Large intestine (tissue), 3 donors: ENCODE measurements at regions not wholly inside any gene's neighbourhood (a gene's known extent, or its start where the extent isn't known, plus 50 kb on each side); places are given as distances from the start of the nearest gene placed in this dataset.
"Not testable (repeated sequence)": the region's sequence is repeated elsewhere in the genome, so short reads cannot be mapped to it uniquely, and the experiment has no call there.

ENCODE experiments used
- DNase-seq, 2 donors: peaks; one replicate each; pipeline versions ENCODE4 v3.0.0 to v3.0.0-alpha.2; 2013
- H3K27ac ChIP-seq: one replicate; pipeline ENCODE4 v1.5.1; 2013; ENCODE audit warnings: low read length
- H3K27me3 ChIP-seq: 2 replicates; pipeline ENCODE4 v1.6.1; 2013; ENCODE audit warnings: low read length; ENCODE audit not compliant: control insufficient read depth, insufficient read depth
- H3K36me3 ChIP-seq: 2 replicates; pipeline ENCODE4 v1.6.1; 2013; ENCODE audit warnings: low read length; ENCODE audit not compliant: control insufficient read depth, insufficient read depth
- H3K4me1 ChIP-seq: one replicate; pipeline ENCODE4 v1.6.1; 2013; ENCODE audit warnings: low read length; ENCODE audit not compliant: control insufficient read depth, insufficient read depth
- H3K4me3 ChIP-seq: one replicate; pipeline ENCODE4 v1.5.1; 2013; ENCODE audit warnings: low read length
- H3K9me3 ChIP-seq: one replicate; pipeline ENCODE4 v1.6.1; 2013; ENCODE audit warnings: mild to moderate bottlenecking, low read depth, low read length, moderate library complexity; ENCODE audit not compliant: control insufficient read depth
- WGBS: methylation state at CpG from one replicate; pipeline ENCODE4 v1.1.5; 2013; ENCODE audit warnings: low lambda C conversion rate; ENCODE audit not compliant: insufficient coverage; 5-methylcytosine and 5-hydroxymethylcytosine counted together

GRCh38 chr7:138386821-138387220 is 73.2 kb upstream of the TRIM24 start:
- DNase-seq, result no peak
- Histone ChIP-seq H3K4me3 (no peak overlapping the region), H3K27ac (no peak overlapping the region), H3K4me1 (no peaks in the 10 kb centered on the region), H3K27me3 (no peaks in the 10 kb centered on the region), H3K9me3 (peaks cover 13% of the 10 kb centered on the region), H3K36me3 (no peaks in the 10 kb centered on the region)
- no CpG with 5 or more reads among the region's 4 CpGs for WGBS

- 100% methylated on average over 1 of the region's 6 CpGs for WGBS
- Histone ChIP-seq H3K4me1 (no peaks in the 10 kb centered on the region), H3K9me3 (peaks cover 13% of the 10 kb centered on the region), H3K4me3 (no peak overlapping the region), H3K27me3 (no peaks in the 10 kb centered on the region), H3K36me3 (no peaks in the 10 kb centered on the region), H3K27ac (no peak overlapping the region)
- DNase-seq, result no peak
Observed at GRCh38 chr7:138387755-138388475, 72.1 kb upstream of the TRIM24 start.

GRCh38 chr7:138388673-138389491 is 71.2 kb upstream of the TRIM24 start:
- Histone ChIP-seq H3K9me3 (peaks cover 13% of the 10 kb centered on the region), H3K4me3 (no peak overlapping the region), H3K4me1 (no peaks in the 10 kb centered on the region), H3K36me3 (no peaks in the 10 kb centered on the region), H3K27ac (peak overlapping the region; percentile 34), H3K27me3 (no peaks in the 10 kb centered on the region)
- peak; percentile 28 to 59 for DNase-seq
- WGBS, result 0% methylated on average over 1 of the region's 1 CpG

- WGBS, result no CpG with 5 or more reads among the region's 3 CpGs
Observed at GRCh38 chr7:138395763-138396162, 64.3 kb upstream of the TRIM24 start.

GRCh38 chr7:138396251-138397070 is 63.6 kb upstream of the TRIM24 start:
- Histone ChIP-seq H3K4me1 (peaks cover 17% of the 10 kb centered on the region), H3K36me3 (no peaks in the 10 kb centered on the region), H3K27me3 (no peaks in the 10 kb centered on the region), H3K4me3 (no peak overlapping the region), H3K27ac (peak overlapping the region; percentile 48), H3K9me3 (no peaks in the 10 kb centered on the region)
- WGBS, result no CpG with 5 or more reads among the region's 3 CpGs
- peak; percentile 76 to 92 for DNase-seq

More at GRCh38 chr7:138395763-138396162, 64.3 kb upstream of the TRIM24 start:
- Histone ChIP-seq H3K36me3 (no peaks in the 10 kb centered on the region), H3K9me3 (no peaks in the 10 kb centered on the region), H3K27ac (peak overlapping the region; percentile 48), H3K4me1 (peaks cover 17% of the 10 kb centered on the region), H3K4me3 (no peak overlapping the region), H3K27me3 (no peaks in the 10 kb centered on the region)
- DNase-seq, result no peak

- DNase-seq, H3K27me3 ChIP-seq, H3K4me3 ChIP-seq, H3K9me3 ChIP-seq, H3K27ac ChIP-seq, H3K36me3 ChIP-seq: not testable (repeated sequence)
- peaks cover 17% of the 10 kb centered on the region for H3K4me1 ChIP-seq
- no CpG with 5 or more reads among the region's 3 CpGs for WGBS
Observed at GRCh38 chr7:138397071-138397433, 63.0 kb upstream of the TRIM24 start.

- Histone ChIP-seq H3K27ac (no peak overlapping the region), H3K4me1 (peaks cover 17% of the 10 kb centered on the region), H3K4me3 (no peak overlapping the region), H3K36me3 (no peaks in the 10 kb centered on the region), H3K9me3 (peaks cover 1% of the 10 kb centered on the region), H3K27me3 (no peaks in the 10 kb centered on the region)
- DNase-seq, result no peak
- WGBS, result no CpG with 5 or more reads among the region's 1 CpG
Observed at GRCh38 chr7:138398857-138399256, 61.2 kb upstream of the TRIM24 start.

- Histone ChIP-seq H3K27me3 (no peaks in the 10 kb centered on the region), H3K9me3 (peaks cover 3% of the 10 kb centered on the region), H3K4me1 (peaks cover 14% of the 10 kb centered on the region), H3K36me3 (no peaks in the 10 kb centered on the region), H3K4me3 (no peak overlapping the region), H3K27ac (no peak overlapping the region)
- WGBS, result 83% methylated on average over 3 of the region's 6 CpGs
- no peak for DNase-seq
Observed at GRCh38 chr7:138400400-138400886, 59.6 kb upstream of the TRIM24 start.

GRCh38 chr7:138402749-138403148 is 57.3 kb upstream of the TRIM24 start:
- no CpG with 5 or more reads among the region's 1 CpG for WGBS
- Histone ChIP-seq H3K9me3 (peaks cover 3% of the 10 kb centered on the region), H3K27ac (no peak overlapping the region), H3K4me3 (no peak overlapping the region), H3K36me3 (no peaks in the 10 kb centered on the region), H3K4me1 (no peaks in the 10 kb centered on the region), H3K27me3 (no peaks in the 10 kb centered on the region)
- no peak for DNase-seq

GRCh38 chr7:138405496-138405895 is 54.6 kb upstream of the TRIM24 start:
- no CpG with 5 or more reads among the region's 1 CpG for WGBS
- Histone ChIP-seq H3K27ac (no peak overlapping the region), H3K36me3 (no peaks in the 10 kb centered on the region), H3K9me3 (peaks cover 3% of the 10 kb centered on the region), H3K4me1 (no peaks in the 10 kb centered on the region), H3K27me3 (no peaks in the 10 kb centered on the region), H3K4me3 (no peak overlapping the region)
- no peak for DNase-seq
